ENCODE measurements at regions not wholly inside any gene's neighbourhood (a gene's known extent, or its start where the extent isn't known, plus 50 kb on each side); places are given as distances from the start of the nearest gene placed in this dataset.

GRCh38 chr3:8363200-8363599, 138.4 kb upstream of the LMCD1 start:
- intact Hi-C loops (cut with DNase I) = no loop called here
- H3K4me3 ChIP-seq = no peak overlapping the region

DNA sequence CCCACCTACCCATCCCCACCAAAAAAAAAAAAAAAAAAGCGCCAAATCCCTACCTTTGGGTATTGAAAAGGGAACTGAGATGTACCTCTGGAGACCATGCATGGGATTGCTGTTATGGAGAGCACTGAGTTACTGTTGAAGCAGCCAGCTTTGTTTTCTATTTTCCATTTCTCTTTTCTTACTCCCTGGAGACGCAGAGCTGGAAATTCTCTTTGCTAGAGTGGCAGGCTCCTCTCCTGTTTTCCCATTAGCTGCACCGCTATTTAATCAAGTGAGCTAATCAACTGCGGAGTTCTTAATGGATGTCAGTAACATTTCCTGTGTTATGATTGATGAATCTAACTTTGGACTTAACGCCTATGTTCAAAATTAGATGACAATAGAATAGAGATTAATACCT, 136.1 kb upstream of the LMCD1 start:
- H3K27me3 ChIP-seq = no peaks in the 10 kb centered on the region
- no peak overlapping the region for H3K9ac ChIP-seq (ENCODE audit: low read depth in 2 of 2, low read length in 2 of 2)
- TF ChIP-seq CTCF (IDR thresholded peaks at IDR 0.05) = no peak
- no peak overlapping the region for H3K4me3 ChIP-seq
- DNase-seq = no peak
- H3K27ac ChIP-seq = no peak overlapping the region
- H3K4me1 ChIP-seq = no peaks in the 10 kb centered on the region
- intact Hi-C loops (cut with DNase I) = no loop called here
- no peaks in the 10 kb centered on the region for H3K36me3 ChIP-seq
- no peaks in the 10 kb centered on the region for H3K9me3 ChIP-seq

More at GRCh38 chr3:8363200-8363599, 138.4 kb upstream of the LMCD1 start:
- no peak for DNase-seq
- no peak for TF ChIP-seq CTCF (IDR thresholded peaks at IDR 0.05)
- Histone ChIP-seq H3K9ac (ENCODE audit: low read depth in 2 of 2, low read length in 2 of 2) (no peak overlapping the region), H3K27ac (no peak overlapping the region), H3K36me3 (no peaks in the 10 kb centered on the region), H3K9me3 (no peaks in the 10 kb centered on the region), H3K27me3 (no peaks in the 10 kb centered on the region), H3K4me1 (no peaks in the 10 kb centered on the region)

DNA sequence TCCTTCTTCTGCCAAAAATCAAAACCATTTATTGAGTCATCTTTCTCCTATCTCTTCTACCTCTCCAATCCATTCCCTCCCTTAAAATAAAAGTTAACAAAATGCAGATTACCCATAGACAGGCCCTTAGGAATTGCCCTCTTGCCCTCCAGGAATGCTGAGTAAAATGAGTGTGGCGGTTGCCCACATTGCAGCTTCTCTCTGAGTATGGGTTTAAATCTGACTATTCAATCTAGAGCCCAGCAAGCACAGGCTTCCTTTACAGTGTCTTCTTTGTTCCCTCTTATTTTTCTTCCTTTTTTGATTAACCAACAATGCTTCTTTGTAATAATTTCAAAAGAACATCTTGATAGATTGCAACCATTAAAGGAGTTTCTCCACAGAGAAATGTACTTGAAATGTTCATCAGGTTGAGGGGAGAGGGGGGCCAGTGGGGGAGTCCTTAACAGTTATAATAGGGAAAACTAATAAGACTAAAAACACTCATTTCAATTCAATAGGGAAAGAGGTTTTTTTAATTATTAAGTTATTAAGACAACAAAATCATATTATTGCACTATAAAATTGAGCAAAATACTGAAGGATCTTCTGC, 135.3 kb upstream of the LMCD1 start:
- H3K9ac ChIP-seq (ENCODE audit: low read depth in 2 of 2, low read length in 2 of 2) = no peak overlapping the region
- no peaks in the 10 kb centered on the region for H3K36me3 ChIP-seq
- H3K4me1 ChIP-seq = no peaks in the 10 kb centered on the region
- TF ChIP-seq CTCF (IDR thresholded peaks at IDR 0.05) = no peak
- H3K27me3 ChIP-seq = no peaks in the 10 kb centered on the region
- no peak for DNase-seq
- intact Hi-C loops (cut with DNase I) = no loop called here
- no peak overlapping the region for H3K4me3 ChIP-seq
- no peaks in the 10 kb centered on the region for H3K9me3 ChIP-seq
- H3K27ac ChIP-seq = no peak overlapping the region

GRCh38 chr3:8368598-8368997, 133.0 kb upstream of the LMCD1 start:
- no peak overlapping the region for H3K27ac ChIP-seq
- H3K36me3 ChIP-seq = no peaks in the 10 kb centered on the region
- no peaks in the 10 kb centered on the region for H3K4me1 ChIP-seq
- H3K9me3 ChIP-seq = no peaks in the 10 kb centered on the region
- no peak overlapping the region for H3K4me3 ChIP-seq
- TF ChIP-seq CTCF (IDR thresholded peaks at IDR 0.05) = no peak
- no peak for DNase-seq
- intact Hi-C loops (cut with DNase I) = no loop called here
- no peak overlapping the region for H3K9ac ChIP-seq (ENCODE audit: low read depth in 2 of 2, low read length in 2 of 2)
- no peaks in the 10 kb centered on the region for H3K27me3 ChIP-seq

GRCh38 chr3:8369638-8370037, 132.0 kb upstream of the LMCD1 start:
- Histone ChIP-seq H3K9me3 (no peaks in the 10 kb centered on the region), H3K27me3 (no peaks in the 10 kb centered on the region), H3K9ac (ENCODE audit: low read depth in 2 of 2, low read length in 2 of 2) (no peak overlapping the region), H3K4me1 (no peaks in the 10 kb centered on the region), H3K36me3 (no peaks in the 10 kb centered on the region), H3K27ac (no peak overlapping the region), H3K4me3 (no peak overlapping the region)
- TF ChIP-seq CTCF (IDR thresholded peaks at IDR 0.05) = no peak
- intact Hi-C loops (cut with DNase I) = no loop called here
- no peak for DNase-seq
